Endothelial cell of umbilical vein (primary cell): ENCODE measurements at regions not wholly inside any gene's neighbourhood (a gene's known extent, or its start where the extent isn't known, plus 50 kb on each side); places are given as distances from the start of the nearest gene placed in this dataset.

Source experiments
- BruUV-seq: library from RNA; stranded (reverse); fragments of 400-500 nt; replicated peaks from 2 replicates; lab custom pipeline; 2021; lab: Mats Ljungman, UMichigan
- CTCF ChIA-PET: fragments of 300-600, 350-600 bp; sonication (Branson Sonifier 250); formaldehyde crosslinking; loops from one replicate; lab custom pipeline; 2021; ENCODE audit warnings: antibody characterized with exemption, inconsistent platforms; lab: Charles Lee
- POLR2A ChIA-PET: fragments of 300-600, 350-600 bp; sonication (Branson Sonifier 250); formaldehyde crosslinking; loops from one replicate; lab custom pipeline; 2021; ENCODE audit warnings: antibody characterized with exemption, inconsistent platforms; lab: Charles Lee
- DNase-seq: peaks from one replicate; pipeline ENCODE4 v3.0.0-alpha.2; 2011; ENCODE audit warnings: low read depth, low spot score
- FAIRE-seq: peaks from 2 replicates; lab custom pipeline; 2011; peaks lifted over from hg19 to GRCh38; lab: Jason Lieb, UNC
- H2AFZ ChIP-seq: 2 replicates; pipeline ENCODE4 v1.6.0; 2012; ENCODE audit warnings: low read depth, low read length, control low read depth, inconsistent platforms
- H3K27ac ChIP-seq: 2 replicates; pipeline ENCODE4 v1.5.1; 2011; ENCODE audit warnings: low read depth, mild to moderate bottlenecking, control low read depth, low read length, moderate library complexity; ENCODE audit not compliant: insufficient read depth
- H3K27me3 ChIP-seq, 2 experiments: 2 replicates each; pipeline versions ENCODE4 v1.6.0 to v1.6.1; 2011; ENCODE audit warnings: low read length in 2 of 2, mixed read lengths in 1 of 2; ENCODE audit not compliant: control insufficient read depth in 2 of 2, insufficient read depth in 2 of 2
- H3K36me3 ChIP-seq, 2 experiments: 2 replicates in 1 of 2; 3 replicates in 1 of 2; pipeline ENCODE4 v1.5.1; 2011; ENCODE audit warnings: low read length in 2 of 2, mild to moderate bottlenecking in 1 of 2, moderate library complexity in 1 of 2; ENCODE audit not compliant: control insufficient read depth in 2 of 2, insufficient read depth in 2 of 2; ENCODE audit errors: extremely low read depth in 1 of 2
- H3K4me1 ChIP-seq: 3 replicates; pipeline ENCODE4 v1.5.1; 2011; ENCODE audit warnings: mild to moderate bottlenecking, low read length; ENCODE audit not compliant: control insufficient read depth, insufficient read depth; ENCODE audit errors: extremely low read depth
- H3K4me2 ChIP-seq: 2 replicates; pipeline ENCODE4 v1.6.1; 2011; ENCODE audit warnings: low read length, control low read depth, mixed read lengths; ENCODE audit not compliant: insufficient read depth
- H3K4me3 ChIP-seq, 3 experiments: fragments of 200-600 bp in 1 of 3; sonication (generic), shearing (Covaris generic) in 1 of 3; replicated peaks in 1 of 3; 2 replicates each; pipeline ENCODE4 v1.5.1; 2011 to 2016; ENCODE audit warnings: control low read depth in 3 of 3, low read length in 3 of 3, mild to moderate bottlenecking in 2 of 3, inconsistent platforms in 1 of 3, low read depth in 1 of 3, moderate library complexity in 1 of 3; ENCODE audit not compliant: insufficient read depth in 1 of 3
- H3K79me2 ChIP-seq: 2 replicates; pipeline ENCODE4 v1.6.0; 2012; ENCODE audit warnings: low read length, inconsistent platforms; ENCODE audit not compliant: control insufficient read depth, insufficient read depth
- H3K9ac ChIP-seq: replicated peaks from 2 replicates; pipeline ENCODE3; 2011; ENCODE audit warnings: low read length, control low read depth; ENCODE audit not compliant: insufficient read depth; ENCODE audit errors: extremely low read depth
- H3K9me1 ChIP-seq: replicated peaks from 3 replicates; pipeline ENCODE4 v1.6.0; 2011; ENCODE audit warnings: mild to moderate bottlenecking, low read length; ENCODE audit not compliant: control insufficient read depth, insufficient read depth; ENCODE audit errors: extremely low read depth
- H3K9me3 ChIP-seq: replicated peaks from 2 replicates; pipeline ENCODE4 v1.5.1; 2012; ENCODE audit warnings: low read length, inconsistent platforms; ENCODE audit not compliant: control insufficient read depth, insufficient read depth
- H4K20me1 ChIP-seq: replicated peaks from 2 replicates; pipeline ENCODE3; 2011; ENCODE audit warnings: mild to moderate bottlenecking, low read length; ENCODE audit not compliant: control insufficient read depth, insufficient read depth; ENCODE audit errors: extremely low read depth
- CTCF ChIP-seq, 2 donors: IDR thresholded peaks; 1 replicate in 1 of 2; 2 replicates in 1 of 2; pipeline ENCODE4 v1.5.1; 2011; ENCODE audit warnings: low read length in 2 of 2, mild to moderate bottlenecking in 2 of 2, moderate library complexity in 2 of 2, control low read depth in 1 of 2, inconsistent platforms in 1 of 2, low read depth in 1 of 2; ENCODE audit not compliant: insufficient read depth in 1 of 2; ENCODE audit errors: extremely low read depth in 1 of 2
- FOS ChIP-seq: IDR thresholded peaks from 2 replicates; pipeline ENCODE4 v1.6.1; 2011; ENCODE audit warnings: mild to moderate bottlenecking, low read length, moderate library complexity, borderline replicate concordance; ENCODE audit not compliant: insufficient read depth
- GATA2 ChIP-seq: IDR thresholded peaks from 2 replicates; pipeline ENCODE4 v1.7.0; 2011; ENCODE audit warnings: low read depth, mild to moderate bottlenecking, moderate library complexity, mixed read lengths, low read length; ENCODE audit not compliant: insufficient read length, insufficient read depth
- JUN ChIP-seq: IDR thresholded peaks from 2 replicates; pipeline ENCODE4 v1.6.1; 2011; ENCODE audit warnings: borderline replicate concordance, low read depth; ENCODE audit not compliant: insufficient read length, insufficient read depth
- MAX ChIP-seq: IDR thresholded peaks from 2 replicates; pipeline ENCODE4 v1.6.1; 2011; ENCODE audit not compliant: insufficient read depth, insufficient read length
- MYC ChIP-seq: IDR thresholded peaks from one replicate; pipeline ENCODE4 v1.6.1; 2011; ENCODE audit warnings: mild to moderate bottlenecking, low read depth, low read length
- POLR2A ChIP-seq: IDR thresholded peaks from 2 replicates; pipeline ENCODE4 v1.6.1; 2012; ENCODE audit warnings: low read depth, mild to moderate bottlenecking, control low read depth, low read length
- POLR2AphosphoS5 ChIP-seq: IDR thresholded peaks from 2 replicates; pipeline ENCODE4 v1.6.1; 2012; ENCODE audit warnings: low read depth, mild to moderate bottlenecking, control low read depth, low read length, moderate library complexity; ENCODE audit not compliant: insufficient read depth
- dilution Hi-C: fragments of 300-500 bp; cut with MboI; formaldehyde crosslinking; loops from one replicate; pipeline ENCODE4 v1.15.0; 2019; ENCODE audit warnings: low sequenced_read_pairs; ENCODE audit not compliant: extremely low pct_ligation_motif_present
- intact Hi-C: fragments of 100-400 bp; cut with micrococcal nuclease; formaldehyde crosslinking; loops from one replicate; pipeline ENCODE4 v1.10.0; 2022

DNA sequence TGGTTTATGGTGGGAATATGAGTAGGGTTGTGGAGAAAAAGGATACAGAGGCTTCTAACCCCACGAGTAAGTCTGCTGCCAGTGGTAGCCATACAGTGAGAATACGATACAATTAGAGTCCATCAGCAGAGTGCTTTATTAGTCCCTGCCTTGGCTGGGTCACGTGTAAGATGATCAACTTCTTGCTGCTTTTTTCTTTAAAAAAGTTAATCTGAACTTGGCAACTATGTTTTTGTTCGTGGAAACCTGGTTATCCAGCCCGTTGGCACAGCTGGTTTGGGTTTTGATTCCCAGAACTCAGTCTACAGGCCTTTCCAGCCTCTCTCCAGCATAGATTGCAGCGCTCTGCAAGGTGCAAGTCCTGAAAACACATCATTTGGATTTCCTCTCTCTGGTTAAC lies 53.1 kb upstream of the LSM6 start:
- H4K20me1 ChIP-seq: no peaks in the 10 kb centered on the region
- ChIA-PET POLR2A (no interaction called here), CTCF (interaction anchor here (0.8 kb wide), 1 partner anchor 29 kb away, joined by 3 read pairs; no protein-coding TSS in a partner anchor)
- TF ChIP-seq FOS (no peak), MAX (no peak), POLR2AphosphoS5 (no peak), MYC (no peak), JUN (no peak), POLR2A (no peak), GATA2 (no peak), CTCF (IDR thresholded peaks at IDR 0.05; ENCODE audit: extremely low read depth in 1 of 2, insufficient read depth in 1 of 2, low read depth in 1 of 2, low read length in 2 of 2) (no peak)
- H3K4me3 ChIP-seq: no peak overlapping the region
- FAIRE-seq (no peak), DNase-seq (no peak)
- no TSS peak for BruUV-seq
- H3K9me3 ChIP-seq: no peaks in the 10 kb centered on the region
- no peak overlapping the region for H2AFZ ChIP-seq
- no peak overlapping the region for H3K4me2 ChIP-seq
- no peaks in the 10 kb centered on the region for H3K36me3 ChIP-seq
- intact Hi-C loops (no loop called here), dilution Hi-C loops (no loop called here)
- peaks cover 2 to 24% of the 10 kb centered on the region in 2 experiments for H3K27me3 ChIP-seq
- H3K4me1 ChIP-seq: no peaks in the 10 kb centered on the region
- no peak overlapping the region for H3K27ac ChIP-seq
- no peak overlapping the region for H3K9ac ChIP-seq
- no peaks in the 10 kb centered on the region for H3K9me1 ChIP-seq
- no peaks in the 10 kb centered on the region for H3K79me2 ChIP-seq
